Gastrocnemius medialis (tissue), 4 donors: ENCODE measurements at regions not wholly inside any gene's neighbourhood (a gene's known extent, or its start where the extent isn't known, plus 50 kb on each side); places are given as distances from the start of the nearest gene placed in this dataset.

Source experiments
- CTCF ChIP-seq, 5 experiments: fragments of 450-650 bp in 3 of 5; fragments of 200-600 bp in 2 of 5; sonication (generic) in 2 of 5; IDR thresholded peaks in 4 of 5; conservative IDR thresholded peaks in 1 of 5; 1 replicate in 4 of 5; 2 replicates in 1 of 5; pipeline ENCODE4 v1.5.1; 2016 to 2019; ENCODE audit warnings: antibody characterized with exemption in 5 of 5, mild to moderate bottlenecking in 3 of 5, moderate library complexity in 3 of 5
- POLR2A ChIP-seq, 2 donors: fragments of 450-650 bp; IDR thresholded peaks; one replicate each; pipeline ENCODE4 v1.6.1; 2017; ENCODE audit warnings: antibody characterized with exemption in 2 of 2, mild to moderate bottlenecking in 2 of 2, moderate library complexity in 2 of 2

DNA sequence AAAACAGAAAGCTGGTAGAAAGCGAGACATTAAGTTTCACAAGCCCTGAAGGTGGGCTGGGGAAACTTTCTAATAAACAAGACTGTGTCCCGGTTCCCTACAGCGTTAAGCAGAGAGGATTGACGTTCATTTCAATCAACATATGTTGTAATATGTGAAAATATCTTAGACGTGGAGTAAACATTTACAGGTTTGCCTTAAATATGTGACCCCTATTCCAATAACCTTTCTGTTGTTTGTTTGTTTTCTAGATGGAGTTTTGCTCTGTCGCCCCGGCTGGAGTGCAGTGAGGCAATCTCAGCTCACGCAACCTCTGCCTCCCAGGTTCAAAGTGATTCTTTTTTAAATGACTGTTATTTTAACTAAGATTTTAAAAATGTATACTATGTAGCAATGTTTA, 526.2 kb downstream of the SUCLA2 start:
- no peak for TF ChIP-seq CTCF (IDR thresholded peaks at IDR 0.05 in 4 of 5, conservative IDR thresholded peaks at IDR 0.05 in 1 of 5)
- TF ChIP-seq POLR2A (IDR thresholded peaks at IDR 0.05) = no peak
